H9 (cell line): ENCODE measurements at regions not wholly inside any gene's neighbourhood (a gene's known extent, or its start where the extent isn't known, plus 50 kb on each side); places are given as distances from the start of the nearest gene placed in this dataset.

ENCODE experiments used
- DNase-seq: peaks from one replicate; pipeline ENCODE4 v3.0.0-alpha.2; 2017
- H2AFZ ChIP-seq: one replicate; pipeline ENCODE4 v1.6.1; 2013; ENCODE audit warnings: mild to moderate bottlenecking, low read length, control low read depth, moderate library complexity
- H2AK5ac ChIP-seq: 2 replicates; pipeline ENCODE4 v1.6.1; 2013; ENCODE audit warnings: low read length, control low read depth, mixed read lengths; ENCODE audit not compliant: insufficient read length
- H2BK120ac ChIP-seq: one replicate; pipeline ENCODE4 v1.6.1; 2013; ENCODE audit warnings: low read depth, mild to moderate bottlenecking, low read length, control low read depth, inconsistent platforms; ENCODE audit not compliant: poor library complexity, severe bottlenecking
- H2BK12ac ChIP-seq: 2 replicates; pipeline ENCODE4 v1.6.1; 2013; ENCODE audit warnings: low read length, control low read depth, mixed read lengths, low read depth; ENCODE audit not compliant: insufficient read length
- H2BK15ac ChIP-seq: 2 replicates; pipeline ENCODE4 v1.6.1; 2013; ENCODE audit warnings: low read depth, low read length, control low read depth
- H2BK20ac ChIP-seq: one replicate; pipeline ENCODE4 v1.6.1; 2013; ENCODE audit warnings: low read depth, mild to moderate bottlenecking, low read length, control low read depth, inconsistent platforms; ENCODE audit not compliant: poor library complexity, severe bottlenecking
- H2BK5ac ChIP-seq: 2 replicates; pipeline ENCODE4 v1.6.1; 2013; ENCODE audit warnings: low read length, control low read depth, mixed read lengths; ENCODE audit not compliant: insufficient read length
- H3K14ac ChIP-seq: 2 replicates; pipeline ENCODE4 v1.6.1; 2013; ENCODE audit warnings: low read length, control low read depth; ENCODE audit not compliant: insufficient read depth
- H3K18ac ChIP-seq: 2 replicates; pipeline ENCODE4 v1.6.1; 2013; ENCODE audit warnings: low read depth, mild to moderate bottlenecking, mixed read lengths, low read length, control low read depth; ENCODE audit not compliant: insufficient read length
- H3K23ac ChIP-seq: 2 replicates; pipeline ENCODE4 v1.6.1; 2013; ENCODE audit warnings: low read length, control low read depth, mixed read lengths, low read depth; ENCODE audit not compliant: insufficient read length
- H3K23me2 ChIP-seq: 2 replicates; pipeline ENCODE4 v1.6.1; 2013; ENCODE audit warnings: low read depth, mild to moderate bottlenecking, mixed read lengths, low read length, control low read depth; ENCODE audit not compliant: insufficient read length, poor library complexity, severe bottlenecking
- H3K27ac ChIP-seq: 2 replicates; pipeline ENCODE4 v1.5.1; 2013; ENCODE audit warnings: low read length, control low read depth, mixed read lengths, low read depth; ENCODE audit not compliant: insufficient read length
- H3K27me3 ChIP-seq: 2 replicates; pipeline ENCODE4 v1.6.1; 2013; ENCODE audit warnings: low read length, control low read depth, inconsistent platforms; ENCODE audit not compliant: insufficient read depth
- H3K4ac ChIP-seq: 2 replicates; pipeline ENCODE4 v1.6.1; 2013; ENCODE audit warnings: low read depth, mild to moderate bottlenecking, control low read depth, inconsistent platforms, low read length, moderate library complexity
- H3K4me1 ChIP-seq: 2 replicates; pipeline ENCODE4 v1.6.1; 2013; ENCODE audit warnings: low read length, control low read depth, inconsistent platforms; ENCODE audit not compliant: insufficient read depth
- H3K4me2 ChIP-seq: 2 replicates; pipeline ENCODE4 v1.6.1; 2013; ENCODE audit warnings: low read length, control low read depth, mixed read lengths; ENCODE audit not compliant: insufficient read length, insufficient read depth
- H3K56ac ChIP-seq: 2 replicates; pipeline ENCODE4 v1.6.1; 2013; ENCODE audit warnings: low read depth, mild to moderate bottlenecking, mixed read lengths, low read length, control low read depth; ENCODE audit not compliant: insufficient read length
- H3K79me1 ChIP-seq: 2 replicates; pipeline ENCODE4 v1.6.1; 2013; ENCODE audit warnings: low read depth, mild to moderate bottlenecking, moderate library complexity, low read length, control low read depth, inconsistent platforms; ENCODE audit not compliant: insufficient read depth, poor library complexity, severe bottlenecking
- H3K79me2 ChIP-seq: 2 replicates; pipeline ENCODE4 v1.6.1; 2013; ENCODE audit warnings: low read length, control low read depth, inconsistent platforms; ENCODE audit not compliant: insufficient read depth
- H3K9ac ChIP-seq: 2 replicates; pipeline ENCODE4 v1.6.1; 2013; ENCODE audit warnings: low read length, control low read depth, mixed read lengths; ENCODE audit not compliant: insufficient read length; ENCODE audit errors: extremely low read depth
- H3K9me3 ChIP-seq: one replicate; pipeline ENCODE4 v1.6.1; 2013; ENCODE audit warnings: low read depth, low read length, inconsistent platforms; ENCODE audit not compliant: control insufficient read depth
- H3T11ph ChIP-seq: one replicate; pipeline ENCODE4 v1.6.1; 2013; ENCODE audit warnings: mild to moderate bottlenecking, low read length, control low read depth, inconsistent platforms
- H4K20me1 ChIP-seq: one replicate; pipeline ENCODE4 v1.6.1; 2013; ENCODE audit not compliant: control insufficient read depth, insufficient read length, insufficient read depth
- H4K5ac ChIP-seq: 2 replicates; pipeline ENCODE4 v1.6.1; 2013; ENCODE audit warnings: low read depth, mild to moderate bottlenecking, mixed read lengths, low read length, control low read depth; ENCODE audit not compliant: insufficient read length
- H4K8ac ChIP-seq: replicated peaks from 2 replicates; pipeline ENCODE4 v1.6.1; 2013; ENCODE audit warnings: low read length, control low read depth, mixed read lengths, low read depth; ENCODE audit not compliant: insufficient read length
- H4K91ac ChIP-seq: 2 replicates; pipeline ENCODE4 v1.6.1; 2013; ENCODE audit warnings: low read depth, mild to moderate bottlenecking, moderate library complexity, mixed read lengths, low read length, control low read depth; ENCODE audit not compliant: insufficient read length
- H3K27ac Mint-ChIP-seq, 3 experiments: 2 replicates in 2 of 3; 3 replicates in 1 of 3; pipeline ENCODE4 v1.8.0; 2020 to 2021; ENCODE audit warnings: mixed read lengths in 3 of 3, mild to moderate bottlenecking in 1 of 3, moderate library complexity in 1 of 3
- H3K27me3 Mint-ChIP-seq: 2 replicates; pipeline ENCODE4 v1.8.0; 2021; ENCODE audit warnings: low read depth, mild to moderate bottlenecking, moderate library complexity, mixed read lengths
- H3K36me3 Mint-ChIP-seq, 3 experiments: 2 replicates in 2 of 3; 3 replicates in 1 of 3; pipeline ENCODE4 v1.8.0; 2020 to 2021; ENCODE audit warnings: low read depth in 3 of 3, mixed read lengths in 3 of 3; ENCODE audit not compliant: insufficient read depth in 1 of 3
- H3K4me1 Mint-ChIP-seq, 2 experiments: 2 replicates each; pipeline ENCODE4 v1.8.0; 2020; ENCODE audit warnings: mixed read lengths in 2 of 2
- H3K4me3 Mint-ChIP-seq, 2 experiments: 2 replicates in 1 of 2; 3 replicates in 1 of 2; pipeline ENCODE4 v1.8.0; 2020 to 2021; ENCODE audit warnings: mild to moderate bottlenecking in 2 of 2, mixed read lengths in 2 of 2, moderate library complexity in 1 of 2
- H3K9me3 Mint-ChIP-seq, 2 experiments: 2 replicates in 1 of 2; 3 replicates in 1 of 2; pipeline ENCODE4 v1.8.0; 2020; ENCODE audit warnings: mild to moderate bottlenecking in 2 of 2, mixed read lengths in 2 of 2, moderate library complexity in 1 of 2
- WGBS: extraction: QIAGEN DNeasy Blood & Tissue Kit; methylation state at CpG from one replicate; pipeline ENCODE4 v1.1.7; 2013; ENCODE audit warnings: missing lambda C conversion rate, low lambda C conversion rate, mixed read lengths; ENCODE audit not compliant: insufficient read length; ENCODE audit errors: extremely low coverage; 5-methylcytosine and 5-hydroxymethylcytosine counted together
- TF ChIP-seq, protein P1 (sequence below): fragments of 200-600 bp; sonication (generic); conservative IDR thresholded peaks from 3 replicates; pipeline ENCODE4 v1.8.0; 2021; ENCODE audit warnings: antibody characterized with exemption, mild to moderate bottlenecking

- Histone ChIP-seq H2BK15ac (no peak overlapping the region), H3K4me1 (no peaks in the 10 kb centered on the region), H3K14ac (no peak overlapping the region), H4K91ac (no peak overlapping the region), H3K79me1 (no peaks in the 10 kb centered on the region), H3K23me2 (no peaks in the 10 kb centered on the region), H3T11ph (no peak overlapping the region), H3K27me3 (no peaks in the 10 kb centered on the region), H2BK5ac (no peak overlapping the region), H2BK20ac (no peak overlapping the region), H2AFZ (no peak overlapping the region), H3K79me2 (no peaks in the 10 kb centered on the region), H3K4me2 (no peak overlapping the region), H3K56ac (no peak overlapping the region), H4K5ac (no peak overlapping the region), H3K9ac (no peak overlapping the region), H4K8ac (no peak overlapping the region), H3K27ac (no peak overlapping the region), H2BK12ac (no peak overlapping the region), H3K9me3 (no peaks in the 10 kb centered on the region), H2AK5ac (no peak overlapping the region), H3K4ac (no peak overlapping the region), H3K23ac (no peak overlapping the region), H3K18ac (no peak overlapping the region), H4K20me1 (no peaks in the 10 kb centered on the region), H2BK120ac (no peak overlapping the region)
- DNase-seq, result no peak
- WGBS, result no CpG with 5 or more reads among the region's 2 CpGs
- Mint-ChIP-seq H3K36me3 (no peaks in the 10 kb centered on the region), H3K4me1 (no peaks in the 10 kb centered on the region), H3K9me3 (no peaks in the 10 kb centered on the region), H3K27ac (no peak overlapping the region), H3K27me3 (no peaks in the 10 kb centered on the region), H3K4me3 (no peak overlapping the region)
- TF ChIP-seq, protein P1, sequence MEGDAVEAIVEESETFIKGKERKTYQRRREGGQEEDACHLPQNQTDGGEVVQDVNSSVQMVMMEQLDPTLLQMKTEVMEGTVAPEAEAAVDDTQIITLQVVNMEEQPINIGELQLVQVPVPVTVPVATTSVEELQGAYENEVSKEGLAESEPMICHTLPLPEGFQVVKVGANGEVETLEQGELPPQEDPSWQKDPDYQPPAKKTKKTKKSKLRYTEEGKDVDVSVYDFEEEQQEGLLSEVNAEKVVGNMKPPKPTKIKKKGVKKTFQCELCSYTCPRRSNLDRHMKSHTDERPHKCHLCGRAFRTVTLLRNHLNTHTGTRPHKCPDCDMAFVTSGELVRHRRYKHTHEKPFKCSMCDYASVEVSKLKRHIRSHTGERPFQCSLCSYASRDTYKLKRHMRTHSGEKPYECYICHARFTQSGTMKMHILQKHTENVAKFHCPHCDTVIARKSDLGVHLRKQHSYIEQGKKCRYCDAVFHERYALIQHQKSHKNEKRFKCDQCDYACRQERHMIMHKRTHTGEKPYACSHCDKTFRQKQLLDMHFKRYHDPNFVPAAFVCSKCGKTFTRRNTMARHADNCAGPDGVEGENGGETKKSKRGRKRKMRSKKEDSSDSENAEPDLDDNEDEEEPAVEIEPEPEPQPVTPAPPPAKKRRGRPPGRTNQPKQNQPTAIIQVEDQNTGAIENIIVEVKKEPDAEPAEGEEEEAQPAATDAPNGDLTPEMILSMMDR, result no peak
Observed at GRCh38 chr3:82508-82907, 114.1 kb upstream of the CHL1 start.
